Astrocyte (in vitro differentiated cells and primary cell): ENCODE measurements at regions not wholly inside any gene's neighbourhood (a gene's known extent, or its start where the extent isn't known, plus 50 kb on each side); places are given as distances from the start of the nearest gene placed in this dataset.

Source experiments
- EZH2 ChIP-seq: IDR thresholded peaks from 2 replicates; pipeline ENCODE4 v1.6.1; 2012; ENCODE audit warnings: mild to moderate bottlenecking, low read length, inconsistent platforms; ENCODE audit not compliant: insufficient read depth
- TF ChIP-seq, protein P1 (sequence below): IDR thresholded peaks from 2 replicates; pipeline ENCODE4 v1.5.1; 2011; ENCODE audit warnings: low read depth, mild to moderate bottlenecking, inconsistent platforms, low read length, moderate library complexity; ENCODE audit not compliant: insufficient read depth

DNA sequence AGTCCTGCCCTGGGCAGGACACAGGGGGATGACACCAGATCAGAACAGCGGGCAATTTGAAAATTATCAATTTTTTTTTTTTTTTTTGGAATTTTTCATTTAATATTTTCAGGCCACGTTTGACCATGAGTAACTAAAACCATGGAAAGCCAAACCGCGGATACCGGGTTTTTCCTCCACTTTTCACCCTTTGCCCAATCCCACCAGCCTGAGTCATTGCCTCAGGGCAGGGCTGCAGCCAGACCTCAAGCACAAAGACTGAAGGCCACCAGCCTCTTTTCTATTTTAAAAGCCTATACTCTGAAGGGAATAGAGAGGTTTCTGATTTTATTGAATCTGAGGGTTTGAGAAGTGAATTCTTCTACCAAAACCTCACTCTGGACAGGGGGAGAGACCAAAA, 381.1 kb downstream of the IRS1 start:
- TF ChIP-seq, protein P1, sequence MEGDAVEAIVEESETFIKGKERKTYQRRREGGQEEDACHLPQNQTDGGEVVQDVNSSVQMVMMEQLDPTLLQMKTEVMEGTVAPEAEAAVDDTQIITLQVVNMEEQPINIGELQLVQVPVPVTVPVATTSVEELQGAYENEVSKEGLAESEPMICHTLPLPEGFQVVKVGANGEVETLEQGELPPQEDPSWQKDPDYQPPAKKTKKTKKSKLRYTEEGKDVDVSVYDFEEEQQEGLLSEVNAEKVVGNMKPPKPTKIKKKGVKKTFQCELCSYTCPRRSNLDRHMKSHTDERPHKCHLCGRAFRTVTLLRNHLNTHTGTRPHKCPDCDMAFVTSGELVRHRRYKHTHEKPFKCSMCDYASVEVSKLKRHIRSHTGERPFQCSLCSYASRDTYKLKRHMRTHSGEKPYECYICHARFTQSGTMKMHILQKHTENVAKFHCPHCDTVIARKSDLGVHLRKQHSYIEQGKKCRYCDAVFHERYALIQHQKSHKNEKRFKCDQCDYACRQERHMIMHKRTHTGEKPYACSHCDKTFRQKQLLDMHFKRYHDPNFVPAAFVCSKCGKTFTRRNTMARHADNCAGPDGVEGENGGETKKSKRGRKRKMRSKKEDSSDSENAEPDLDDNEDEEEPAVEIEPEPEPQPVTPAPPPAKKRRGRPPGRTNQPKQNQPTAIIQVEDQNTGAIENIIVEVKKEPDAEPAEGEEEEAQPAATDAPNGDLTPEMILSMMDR = no peak
- TF ChIP-seq EZH2 = no peak
